Effector memory CD8-positive, alpha-beta T cell (primary cell): ENCODE measurements at regions not wholly inside any gene's neighbourhood (a gene's known extent, or its start where the extent isn't known, plus 50 kb on each side); places are given as distances from the start of the nearest gene placed in this dataset.

Experiments used
- ATAC-seq: fragments of 150-1000 bp; cut with Tn5 transposase; replicated peaks from 2 replicates; pipeline ENCODE4 v1.10.0; 2021; ENCODE audit warnings: mild to moderate bottlenecking, moderate library complexity
- DNase-seq, 3 experiments: peaks; one replicate each; pipeline ENCODE4 v3.0.0; 2021
- H3K27ac Mint-ChIP-seq, 2 donors: one replicate each; pipeline ENCODE4 v1.8.0; 2022; ENCODE audit warnings: mild to moderate bottlenecking in 2 of 2, mixed read lengths in 2 of 2, moderate library complexity in 2 of 2
- H3K27me3 Mint-ChIP-seq, 2 donors: one replicate each; pipeline ENCODE4 v1.8.0; 2022; ENCODE audit warnings: mixed read lengths in 2 of 2
- H3K36me3 Mint-ChIP-seq: one replicate; pipeline ENCODE4 v1.8.0; 2022; ENCODE audit warnings: mild to moderate bottlenecking, moderate library complexity, mixed read lengths; ENCODE audit not compliant: insufficient read depth
- H3K4me1 Mint-ChIP-seq, 2 donors: one replicate each; pipeline ENCODE4 v1.8.0; 2022; ENCODE audit warnings: low read depth in 2 of 2, mixed read lengths in 2 of 2
- H3K4me3 Mint-ChIP-seq, 2 donors: one replicate each; pipeline ENCODE4 v1.8.0; 2022; ENCODE audit warnings: mild to moderate bottlenecking in 2 of 2, mixed read lengths in 2 of 2, moderate library complexity in 2 of 2
- H3K9me3 Mint-ChIP-seq, 2 donors: one replicate each; pipeline ENCODE4 v1.8.0; 2022; ENCODE audit warnings: mixed read lengths in 2 of 2

GRCh38 chr6:122524056-122524455 is 52.4 kb upstream of the SERINC1 start:
- H3K4me3 Mint-ChIP-seq, result no peak overlapping the region

DNA sequence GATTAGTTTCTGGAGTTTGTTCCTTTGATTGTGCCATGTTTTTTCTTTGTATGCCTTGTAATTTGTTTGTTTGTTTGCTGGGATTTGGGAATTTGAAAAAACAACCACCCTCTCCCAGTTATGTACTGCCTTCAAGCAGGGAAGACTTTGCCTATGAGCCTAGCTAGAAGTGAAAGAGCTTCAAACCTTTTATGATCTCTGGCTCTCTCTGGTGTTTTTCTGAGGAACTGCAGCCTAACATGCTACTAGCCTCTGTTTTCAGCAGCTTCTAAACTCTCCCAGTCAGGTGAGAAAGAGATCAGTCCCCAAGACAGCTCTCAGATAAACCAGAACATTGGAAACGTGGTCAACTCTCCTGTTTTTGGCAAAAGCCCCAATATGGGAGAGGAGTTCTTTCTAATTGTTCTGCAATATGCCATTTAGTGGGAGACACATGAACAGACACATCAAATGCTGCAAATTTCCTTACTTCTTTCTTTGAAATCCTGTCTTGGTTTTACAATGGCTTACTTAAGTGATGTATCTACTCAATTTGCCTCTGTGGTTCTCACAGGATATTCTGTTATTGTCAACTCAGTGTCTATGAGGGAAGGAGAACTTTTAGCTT is 58.9 kb upstream of the SERINC1 start:
- Mint-ChIP-seq H3K4me3 (no peak overlapping the region), H3K27me3 (peaks cover 37 to 38% of the 10 kb centered on the region in 2 donors), H3K27ac (no peak overlapping the region), H3K9me3 (no peaks in the 10 kb centered on the region), H3K36me3 (no peaks in the 10 kb centered on the region), H3K4me1 (no peaks in the 10 kb centered on the region)
- ATAC-seq, result peak; percentile 85
- DNase-seq, result peak; percentile 55 to 69 (median 62)

More at GRCh38 chr6:122524056-122524455, 52.4 kb upstream of the SERINC1 start:
- Mint-ChIP-seq H3K27me3 (peaks cover 49 to 59% of the 10 kb centered on the region in 2 donors), H3K4me1 (no peaks in the 10 kb centered on the region), H3K27ac (no peak overlapping the region), H3K36me3 (no peaks in the 10 kb centered on the region), H3K9me3 (no peaks in the 10 kb centered on the region)
- no peak for ATAC-seq
- no peak for DNase-seq

DNA sequence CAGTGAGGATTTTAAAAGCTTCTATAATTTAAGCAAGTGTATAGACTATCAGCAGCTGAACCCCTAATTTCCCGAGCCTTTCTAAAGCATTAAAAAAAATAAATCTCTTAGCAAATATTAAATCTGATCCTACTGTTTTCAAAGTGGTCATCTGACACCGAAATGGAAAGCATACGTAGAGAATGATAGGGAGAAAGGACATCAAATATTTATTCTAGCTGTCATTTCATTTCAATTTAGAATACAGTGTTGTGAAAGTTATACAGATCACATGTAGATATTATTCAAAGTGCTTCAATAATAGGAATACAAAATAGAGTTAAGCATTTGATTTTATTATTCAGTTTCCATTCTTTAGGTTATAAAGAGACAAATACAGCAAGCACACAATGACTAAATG is 61.9 kb upstream of the PKIB start:
- DNase-seq, result no peak
- H3K36me3 Mint-ChIP-seq, result no peaks in the 10 kb centered on the region
- no peaks in the 10 kb centered on the region for H3K9me3 Mint-ChIP-seq

GRCh38 chr6:122548820-122549219 is 61.4 kb upstream of the PKIB start:
- Mint-ChIP-seq H3K4me1 (no peaks in the 10 kb centered on the region), H3K9me3 (no peaks in the 10 kb centered on the region), H3K27me3 (peaks cover 16 to 26% of the 10 kb centered on the region in 2 donors), H3K36me3 (no peaks in the 10 kb centered on the region), H3K4me3 (no peak overlapping the region), H3K27ac (no peak overlapping the region)
- DNase-seq, result no peak
- ATAC-seq, result no peak

More for the DNA sequence above, 61.9 kb upstream of the PKIB start:
- no peak overlapping the region for H3K4me3 Mint-ChIP-seq
- no peaks in the 10 kb centered on the region for H3K4me1 Mint-ChIP-seq
- H3K27me3 Mint-ChIP-seq, result peaks cover 11 to 23% of the 10 kb centered on the region in 2 donors
- ATAC-seq, result no peak
- H3K27ac Mint-ChIP-seq, result no peak overlapping the region

- Mint-ChIP-seq H3K4me3 (no peak overlapping the region), H3K36me3 (no peaks in the 10 kb centered on the region), H3K4me1 (no peaks in the 10 kb centered on the region)
These were observed 56.5 kb upstream of the PKIB start for GRCh38 chr6:122553697-122554096.

GRCh38 chr6:122555561-122555960 is 54.6 kb upstream of the PKIB start:
- no peak for DNase-seq
- Mint-ChIP-seq H3K4me1 (no peaks in the 10 kb centered on the region), H3K4me3 (no peak overlapping the region), H3K36me3 (no peaks in the 10 kb centered on the region), H3K27me3 (peaks cover 26 to 33% of the 10 kb centered on the region in 2 donors), H3K9me3 (no peaks in the 10 kb centered on the region), H3K27ac (no peak overlapping the region)
- ATAC-seq, result no peak

More at GRCh38 chr6:122553697-122554096, 56.5 kb upstream of the PKIB start:
- no peak for DNase-seq
- no peak for ATAC-seq
- Mint-ChIP-seq H3K9me3 (no peaks in the 10 kb centered on the region), H3K27me3 (peaks cover 26 to 33% of the 10 kb centered on the region in 2 donors), H3K27ac (no peak overlapping the region)

DNA sequence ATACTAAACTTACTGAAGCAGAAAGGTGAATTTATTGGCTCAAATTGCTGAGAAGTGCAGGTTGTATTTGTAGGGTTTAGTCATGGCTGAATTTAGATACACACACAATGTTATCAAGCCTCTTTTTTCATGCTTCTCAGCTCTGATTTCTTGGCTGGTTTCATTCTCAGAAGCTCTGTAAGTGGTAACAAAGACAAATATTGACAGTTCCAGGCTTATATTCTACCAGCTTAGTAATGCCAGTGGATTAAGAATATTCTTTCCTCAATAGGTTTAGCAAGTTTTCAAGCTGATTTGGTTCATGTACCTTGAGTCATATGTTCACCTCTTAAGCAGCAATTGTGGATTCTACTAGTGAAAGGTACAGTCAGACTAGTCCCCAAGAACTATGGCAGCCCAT is 52.1 kb upstream of the PKIB start:
- ATAC-seq (no peak), DNase-seq (no peak)
- peaks cover 20 to 25% of the 10 kb centered on the region in 2 donors for H3K27me3 Mint-ChIP-seq
- peaks cover 5 to 7% of the 10 kb centered on the region in 2 donors for H3K9me3 Mint-ChIP-seq
- H3K4me3 Mint-ChIP-seq, result no peak overlapping the region
- H3K36me3 Mint-ChIP-seq, result peaks cover 4% of the 10 kb centered on the region
- no peak overlapping the region for H3K27ac Mint-ChIP-seq
- no peaks in the 10 kb centered on the region for H3K4me1 Mint-ChIP-seq
